ENCODE measurements at regions not wholly inside any gene's neighbourhood (a gene's known extent, or its start where the extent isn't known, plus 50 kb on each side); places are given as distances from the start of the nearest gene placed in this dataset.

DNA sequence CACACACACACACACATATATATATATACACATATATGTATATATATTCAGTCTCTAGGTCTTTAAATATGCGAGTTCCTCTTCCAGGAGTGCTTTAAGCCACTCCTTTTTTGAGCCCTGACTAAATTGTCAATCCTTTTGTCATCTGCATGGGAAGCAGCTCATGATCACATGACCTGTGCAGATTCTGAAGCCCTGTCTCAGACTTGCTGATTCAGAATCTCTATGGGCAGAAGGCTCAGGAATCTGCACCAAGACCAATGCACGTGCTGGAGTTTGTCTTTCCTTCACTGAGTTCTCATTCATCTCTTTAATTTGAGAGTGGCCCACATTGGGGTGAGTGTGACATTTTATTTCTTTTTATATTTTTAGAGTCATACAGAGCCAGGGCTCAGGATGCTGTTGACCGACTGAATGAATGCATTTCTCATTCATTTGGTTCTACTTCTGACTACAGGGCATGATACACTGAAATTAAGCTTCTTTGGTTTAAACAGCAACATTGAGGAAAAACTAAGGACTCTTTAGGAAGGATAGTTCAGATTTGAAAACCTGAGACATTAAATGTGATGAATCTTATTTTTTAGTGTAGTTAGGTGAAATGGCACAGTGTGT lies 307.5 kb downstream of the EDEM1 start:
- no peak for TF ChIP-seq POLR2A (IDR thresholded peaks at IDR 0.05)
- TF ChIP-seq, protein P1, sequence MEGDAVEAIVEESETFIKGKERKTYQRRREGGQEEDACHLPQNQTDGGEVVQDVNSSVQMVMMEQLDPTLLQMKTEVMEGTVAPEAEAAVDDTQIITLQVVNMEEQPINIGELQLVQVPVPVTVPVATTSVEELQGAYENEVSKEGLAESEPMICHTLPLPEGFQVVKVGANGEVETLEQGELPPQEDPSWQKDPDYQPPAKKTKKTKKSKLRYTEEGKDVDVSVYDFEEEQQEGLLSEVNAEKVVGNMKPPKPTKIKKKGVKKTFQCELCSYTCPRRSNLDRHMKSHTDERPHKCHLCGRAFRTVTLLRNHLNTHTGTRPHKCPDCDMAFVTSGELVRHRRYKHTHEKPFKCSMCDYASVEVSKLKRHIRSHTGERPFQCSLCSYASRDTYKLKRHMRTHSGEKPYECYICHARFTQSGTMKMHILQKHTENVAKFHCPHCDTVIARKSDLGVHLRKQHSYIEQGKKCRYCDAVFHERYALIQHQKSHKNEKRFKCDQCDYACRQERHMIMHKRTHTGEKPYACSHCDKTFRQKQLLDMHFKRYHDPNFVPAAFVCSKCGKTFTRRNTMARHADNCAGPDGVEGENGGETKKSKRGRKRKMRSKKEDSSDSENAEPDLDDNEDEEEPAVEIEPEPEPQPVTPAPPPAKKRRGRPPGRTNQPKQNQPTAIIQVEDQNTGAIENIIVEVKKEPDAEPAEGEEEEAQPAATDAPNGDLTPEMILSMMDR (IDR thresholded peaks at IDR 0.05), result no peak

Data from Peyer's patch (tissue), 4 donors.